Amygdala (tissue), 56 donors: ENCODE measurements at regions not wholly inside any gene's neighbourhood (a gene's known extent, or its start where the extent isn't known, plus 50 kb on each side); places are given as distances from the start of the nearest gene placed in this dataset.
A peak's percentile ranks its signal among the peaks of the same experiment; 100 is the strongest.
"Not testable (repeated sequence)": the region's sequence is repeated elsewhere in the genome, so short reads cannot be mapped to it uniquely, and the experiment has no call there.

ENCODE experiments used
- DNase-seq, 56 donors: peaks; one replicate each; lab custom pipeline; 2025; lab: John Stamatoyannopoulos, UW

GRCh38 chr2:142299021-142299420 lies 168.2 kb upstream of the LRP1B start:
- DNase-seq = no peak

GRCh38 chr2:142294225-142294624 lies 163.4 kb upstream of the LRP1B start:
- no peak for DNase-seq

- no peak for DNase-seq
Measured at GRCh38 chr2:142291969-142292368, 161.2 kb upstream of the LRP1B start.

GRCh38 chr2:142290931-142291330 lies 160.1 kb upstream of the LRP1B start:
- no peak for DNase-seq

- DNase-seq = no peak
Measured at GRCh38 chr2:142286618-142287017, 155.8 kb upstream of the LRP1B start.

- no peak for DNase-seq
Measured at GRCh38 chr2:142285480-142285879, 154.7 kb upstream of the LRP1B start.

- not testable (repeated sequence) for DNase-seq
Measured at GRCh38 chr2:142284336-142284735, 153.5 kb upstream of the LRP1B start.

GRCh38 chr2:142280831-142281230 lies 150.0 kb upstream of the LRP1B start:
- DNase-seq = no peak

- no peak for DNase-seq
Measured at GRCh38 chr2:142270990-142271389, 140.2 kb upstream of the LRP1B start.

- DNase-seq = no peak
Measured at GRCh38 chr2:142270291-142270690, 139.5 kb upstream of the LRP1B start.

GRCh38 chr2:142259356-142259755 lies 128.5 kb upstream of the LRP1B start:
- no peak for DNase-seq

- no peak for DNase-seq
Measured at GRCh38 chr2:142254031-142254430, 123.2 kb upstream of the LRP1B start.

GRCh38 chr2:142241016-142241415 lies 110.2 kb upstream of the LRP1B start:
- DNase-seq = no peak

- DNase-seq = no peak
Measured at GRCh38 chr2:142236181-142236580, 105.4 kb upstream of the LRP1B start.

GRCh38 chr2:142234741-142235140 lies 103.9 kb upstream of the LRP1B start:
- DNase-seq = no peak

GRCh38 chr2:142223309-142223708 lies 92.5 kb upstream of the LRP1B start:
- DNase-seq = no peak

- DNase-seq = no peak
Measured at GRCh38 chr2:142222715-142223114, 91.9 kb upstream of the LRP1B start.

GRCh38 chr2:142220901-142221300 lies 90.1 kb upstream of the LRP1B start:
- peak in 1 of 56 donors; percentile 0 for DNase-seq

GRCh38 chr2:142220239-142220638 lies 89.4 kb upstream of the LRP1B start:
- DNase-seq = no peak

- no peak for DNase-seq
Measured at GRCh38 chr2:142218471-142218870, 87.7 kb upstream of the LRP1B start.

GRCh38 chr2:142217804-142218203 lies 87.0 kb upstream of the LRP1B start:
- no peak for DNase-seq

GRCh38 chr2:142200062-142200461 lies 69.2 kb upstream of the LRP1B start:
- DNase-seq = no peak

- DNase-seq = no peak
Measured at GRCh38 chr2:142199073-142199472, 68.3 kb upstream of the LRP1B start.

GRCh38 chr2:142190805-142191204 lies 60.0 kb upstream of the LRP1B start:
- no peak for DNase-seq
